GM21515 (cell line): ENCODE measurements at regions not wholly inside any gene's neighbourhood (a gene's known extent, or its start where the extent isn't known, plus 50 kb on each side); places are given as distances from the start of the nearest gene placed in this dataset.

Source experiments
- ATAC-seq: cut with Tn5 transposase; IDR thresholded peaks from one replicate; pipeline ENCODE4 v1.9.1; 2021; ENCODE audit not compliant: unreplicated experiment

DNA sequence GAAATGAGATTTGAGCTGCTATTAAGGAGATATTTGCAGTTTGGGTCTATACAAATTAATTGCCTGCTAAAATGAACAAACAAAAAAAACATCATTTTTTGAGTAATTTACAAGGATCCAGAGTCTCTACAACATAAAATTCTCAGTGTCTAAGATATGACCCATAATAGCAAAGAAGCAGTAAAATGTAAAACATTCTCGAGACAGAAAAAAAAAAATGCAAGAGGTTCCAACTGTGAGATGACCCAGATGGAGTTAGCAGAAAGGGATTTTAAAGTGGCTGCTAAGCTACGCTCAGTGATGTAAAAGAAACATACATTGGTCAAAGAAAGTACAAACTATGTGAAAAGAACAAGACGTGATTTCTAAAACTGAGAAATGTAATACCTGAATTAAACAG is 471.0 kb downstream of the SH2D4B start:
- no peak for ATAC-seq

DNA sequence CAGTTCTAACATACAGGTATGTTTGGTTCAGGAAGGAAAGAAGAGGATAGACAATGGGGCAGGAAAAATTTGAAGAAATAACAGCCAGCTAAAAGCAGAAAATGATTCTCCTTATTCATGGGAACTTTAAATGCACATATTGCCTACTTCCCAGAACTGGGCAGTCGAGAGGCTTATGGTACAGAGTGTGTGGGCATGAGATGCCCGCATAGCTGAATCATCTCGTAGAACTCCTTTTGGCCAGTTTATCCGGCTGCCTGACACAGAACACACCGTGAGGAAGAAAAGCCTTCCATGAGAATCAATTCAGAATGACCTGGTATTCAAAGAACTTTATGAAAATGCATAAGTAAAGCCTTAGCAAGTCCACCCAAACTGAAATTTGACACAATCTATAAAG is 471.6 kb downstream of the SH2D4B start:
- ATAC-seq: no peak

DNA sequence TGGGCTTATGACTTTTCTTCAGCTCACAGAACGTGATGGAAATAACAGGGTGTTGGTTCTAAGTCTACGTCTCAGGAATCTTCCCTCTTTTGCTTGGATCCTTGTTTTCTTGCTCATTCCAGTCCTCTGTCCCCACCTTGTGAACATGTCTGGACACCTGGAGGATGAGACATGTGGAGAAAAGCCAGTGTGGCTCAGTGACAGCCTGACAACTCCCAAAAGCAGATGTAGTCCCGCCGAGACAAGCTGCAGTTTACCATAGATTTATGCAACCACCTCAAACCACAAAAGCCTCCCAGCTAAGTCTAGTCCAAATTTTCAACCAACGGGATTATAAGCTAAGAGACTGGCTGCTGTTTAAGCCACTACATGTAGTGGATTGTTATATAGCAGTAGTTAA is 476.1 kb downstream of the SH2D4B start:
- no peak for ATAC-seq

DNA sequence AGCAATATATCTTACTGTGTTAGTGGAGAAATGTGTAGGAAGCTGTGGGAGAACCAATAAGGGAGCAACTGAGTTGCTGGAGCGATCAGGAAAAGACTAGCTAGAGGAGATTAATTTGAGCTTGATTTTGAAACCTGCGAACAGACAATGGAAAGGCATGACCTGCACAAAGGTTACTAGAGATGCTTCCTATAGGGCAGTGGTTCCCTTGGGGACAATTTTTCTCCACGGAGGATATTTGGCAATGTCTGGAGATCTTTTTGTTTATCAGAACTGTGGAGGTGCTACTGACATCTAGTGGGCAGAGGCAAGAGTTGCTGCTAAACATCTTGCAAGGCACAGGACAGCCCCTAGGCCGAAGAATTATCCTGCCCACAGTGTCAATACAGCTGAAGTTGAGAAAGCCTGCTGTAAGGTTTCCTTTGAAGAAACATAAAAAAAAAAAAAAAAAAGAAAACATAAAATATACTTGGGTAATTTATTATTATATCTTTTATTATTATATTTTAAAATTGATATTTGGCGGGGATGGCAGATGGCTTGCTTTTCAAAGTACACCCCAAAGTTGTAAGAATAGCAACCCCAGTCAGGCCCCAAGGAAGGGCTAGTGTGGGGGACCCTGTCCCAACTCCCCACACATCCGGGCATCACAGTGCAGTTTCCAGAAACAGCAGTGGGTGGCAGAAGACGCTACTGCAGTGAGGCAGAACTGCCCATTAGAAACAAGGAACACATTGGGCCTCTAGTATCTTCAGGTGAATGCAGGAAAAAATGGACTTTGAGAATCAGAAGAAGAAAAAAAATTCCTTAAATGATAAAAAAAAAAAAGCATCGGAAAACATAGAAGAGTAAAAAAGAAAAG is 481.6 kb downstream of the SH2D4B start:
- peak; percentile 83 for ATAC-seq

DNA sequence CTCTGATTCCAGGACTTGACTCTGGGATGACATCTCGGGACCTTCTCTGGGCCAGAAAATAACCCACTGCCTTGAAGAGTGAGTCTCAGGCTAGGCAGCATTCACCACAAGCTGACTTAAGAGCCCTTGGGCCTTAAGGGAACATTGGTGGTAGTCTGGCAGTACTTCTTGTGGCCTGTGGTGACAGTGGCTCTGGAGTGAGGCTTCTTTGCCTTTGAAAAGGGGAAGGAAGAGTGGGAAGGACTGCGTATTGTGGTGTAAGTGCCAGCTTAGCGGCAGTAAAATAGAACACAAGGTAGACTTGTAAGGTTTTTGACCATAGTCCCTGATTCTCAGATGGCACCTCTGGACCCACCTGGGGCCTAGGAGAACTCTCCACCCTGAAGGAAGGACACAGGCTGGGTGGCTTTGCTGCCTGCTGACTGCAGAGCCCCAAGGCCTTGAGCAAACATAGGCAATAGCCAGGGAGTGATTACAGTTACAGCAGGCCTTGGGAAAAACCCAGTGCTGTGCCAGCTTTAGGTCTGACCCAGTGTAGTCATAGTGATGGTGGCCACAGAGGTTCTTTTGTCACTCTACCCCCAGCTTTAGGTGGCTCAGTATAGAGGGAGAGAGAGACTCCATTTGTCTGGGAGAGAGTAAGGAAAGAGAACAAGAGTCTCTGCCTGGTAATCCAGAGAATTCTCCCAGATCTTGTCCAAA is 483.9 kb downstream of the SH2D4B start:
- ATAC-seq: no peak

DNA sequence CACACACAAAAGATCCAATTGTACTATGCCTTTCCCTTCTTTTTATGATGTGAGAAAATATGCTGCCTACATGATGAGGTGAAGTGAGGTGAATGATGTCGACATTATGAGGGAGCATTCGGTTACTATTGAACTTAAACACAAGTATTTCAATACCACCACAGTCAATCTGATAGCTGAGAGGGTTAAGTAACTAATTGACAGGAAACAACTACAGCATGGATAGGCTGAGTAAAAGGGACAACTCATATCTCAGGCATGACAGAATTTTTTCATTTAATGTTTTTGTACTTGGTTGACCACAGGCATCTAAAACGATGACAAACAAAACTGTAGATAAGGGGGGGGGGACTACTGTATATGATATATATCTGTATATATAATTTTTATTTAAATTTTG is 488.9 kb downstream of the SH2D4B start:
- ATAC-seq: no peak

DNA sequence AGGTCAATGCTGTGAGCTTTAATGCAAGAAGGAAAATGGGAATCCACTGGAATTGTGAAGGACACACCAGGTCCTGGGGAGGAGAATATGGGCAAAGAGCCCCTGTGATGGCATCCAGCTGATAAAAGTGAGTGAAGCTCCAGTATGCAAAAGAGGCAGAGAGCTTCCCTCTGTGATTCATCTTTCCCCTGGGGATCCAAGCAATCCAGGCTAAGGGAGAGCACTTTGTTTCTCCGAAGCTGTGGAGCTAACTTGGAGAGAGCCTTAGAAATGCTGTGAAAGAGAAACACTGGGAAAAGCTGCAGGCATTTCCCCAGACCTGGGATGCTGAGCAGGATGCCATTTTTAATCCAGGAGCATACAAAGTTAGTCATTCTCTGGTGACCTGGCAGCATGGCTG is 489.5 kb downstream of the SH2D4B start:
- no peak for ATAC-seq

DNA sequence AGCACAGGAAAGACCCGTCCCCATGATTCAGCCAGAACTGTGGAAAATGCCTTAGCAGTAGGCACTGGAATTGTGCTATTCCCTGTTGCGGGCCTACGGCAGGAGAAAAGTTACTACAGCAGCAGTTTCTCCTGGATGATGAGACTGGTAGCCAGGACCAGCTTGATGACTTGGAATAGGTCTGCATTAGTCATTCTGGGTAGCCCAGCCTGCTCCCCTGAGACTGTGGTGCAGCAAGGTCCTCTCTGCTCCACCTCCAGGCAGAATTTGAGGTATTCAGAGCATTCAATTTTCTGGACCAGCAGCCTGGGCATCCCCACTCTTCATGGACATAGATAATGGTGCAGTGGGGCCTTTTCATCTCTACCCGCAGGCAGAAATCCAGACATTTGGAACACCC is 490.0 kb downstream of the SH2D4B start:
- no peak for ATAC-seq

DNA sequence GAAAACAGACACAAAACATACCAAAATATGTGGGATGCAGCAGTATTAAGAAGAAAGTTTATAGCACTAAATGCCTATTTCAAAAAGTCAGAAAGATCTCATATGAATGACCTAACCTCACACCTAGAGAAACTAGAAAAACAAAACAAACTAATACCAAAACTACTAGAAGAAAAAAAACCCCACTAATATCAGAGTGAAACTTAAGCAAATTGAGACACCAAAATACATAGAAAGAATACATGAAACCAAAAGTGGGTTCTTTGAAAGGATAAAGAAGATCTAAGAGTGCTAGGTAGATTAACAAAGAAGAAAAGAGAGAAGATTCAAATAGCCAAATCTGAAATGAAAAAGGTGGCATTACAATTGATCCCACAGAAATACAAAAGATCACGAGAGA is 494.1 kb downstream of the SH2D4B start:
- ATAC-seq: peak; percentile 77

DNA sequence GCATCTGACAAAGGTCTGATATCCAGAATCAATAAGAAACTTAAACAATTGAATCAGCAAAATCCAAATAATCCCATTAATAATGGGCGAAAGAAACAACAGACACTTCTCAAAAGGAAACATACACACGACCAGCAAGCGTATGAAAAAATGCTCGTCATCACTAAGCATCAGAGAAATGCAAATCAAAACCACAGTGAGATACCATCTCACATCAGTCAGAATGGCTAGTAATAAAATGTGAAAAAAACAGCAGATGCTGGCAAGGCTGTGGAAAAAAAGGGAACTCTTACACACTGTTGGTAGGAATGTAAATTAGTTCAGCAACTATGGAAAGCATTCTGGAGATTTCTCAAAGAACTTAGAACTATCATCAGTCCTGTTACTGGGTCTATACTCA is 496.7 kb downstream of the SH2D4B start:
- no peak for ATAC-seq

DNA sequence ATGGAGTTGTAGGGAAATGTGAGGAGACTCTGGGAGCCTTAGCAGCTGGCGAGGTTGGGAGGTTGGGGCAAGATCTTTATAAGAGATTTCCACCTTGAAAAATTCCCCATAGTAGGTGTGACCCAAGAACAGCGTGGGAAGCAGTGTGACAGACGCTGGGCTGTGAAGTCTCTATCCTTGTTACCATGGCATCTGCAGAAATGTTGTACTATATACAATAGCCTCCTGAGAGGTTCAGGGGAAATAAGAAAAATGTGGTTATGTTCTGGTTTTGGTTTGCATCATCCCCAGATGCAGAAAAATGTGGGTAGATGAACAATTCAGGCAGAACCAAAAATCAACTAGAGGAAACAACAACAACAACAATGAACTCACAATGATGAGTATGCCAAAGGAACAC is 498.6 kb downstream of the SH2D4B start:
- peak; percentile 87 for ATAC-seq

DNA sequence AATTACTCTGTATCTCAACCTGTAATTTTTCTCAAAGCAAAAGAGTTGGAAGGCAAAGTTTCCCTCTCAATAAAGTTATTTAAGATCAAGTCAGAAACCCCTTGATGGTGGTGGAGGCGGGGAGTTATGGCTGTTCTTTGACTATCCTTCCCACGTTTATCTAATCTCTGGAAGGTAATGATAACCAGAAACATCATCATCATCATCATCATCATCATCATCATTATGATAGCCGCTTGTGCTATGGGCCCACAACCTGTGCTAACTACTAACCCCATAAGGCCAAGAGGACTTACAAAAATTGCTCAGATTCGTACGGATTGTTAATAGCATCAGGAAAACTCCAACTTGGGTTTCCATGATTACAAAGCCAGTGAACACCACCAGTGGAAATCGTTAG is 502.3 kb downstream of the SH2D4B start:
- ATAC-seq: no peak

DNA sequence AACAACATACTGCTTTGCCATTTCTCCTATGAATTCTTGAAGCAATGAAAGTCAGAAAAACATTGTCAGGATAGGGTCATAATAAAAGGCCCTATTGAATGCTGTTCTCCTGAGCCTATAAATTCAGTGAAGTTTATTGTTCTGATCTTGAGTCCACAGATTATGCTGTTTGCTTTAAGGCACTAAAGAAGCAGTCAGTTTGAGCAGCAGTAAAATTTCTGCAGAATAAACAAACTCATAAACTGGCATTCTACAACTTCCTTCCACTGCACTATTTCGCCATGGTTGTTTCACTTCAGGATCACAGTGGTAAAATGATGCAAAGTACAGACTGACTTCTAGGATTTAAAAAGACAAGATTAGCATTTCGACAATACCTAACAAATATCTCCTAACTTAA is 503.2 kb downstream of the SH2D4B start:
- ATAC-seq: no peak

DNA sequence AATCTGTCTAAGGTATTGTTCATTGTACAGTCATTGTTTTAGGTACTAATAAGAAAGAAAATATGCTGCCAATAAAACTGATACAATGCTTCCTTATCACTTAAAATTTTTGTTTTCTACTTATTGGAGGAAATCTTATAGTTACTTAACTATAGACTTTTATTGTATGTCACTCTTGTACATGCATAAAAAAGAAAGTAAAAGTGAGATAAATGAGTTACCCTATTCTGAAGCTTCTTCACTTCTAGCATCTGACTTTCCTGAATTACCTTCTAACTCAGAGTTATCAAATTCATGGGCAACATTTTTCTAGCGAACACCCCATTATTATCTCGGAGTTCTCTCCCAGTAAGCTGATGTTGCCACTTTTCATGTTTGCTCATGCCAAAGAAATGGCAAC is 504.9 kb downstream of the SH2D4B start:
- ATAC-seq: no peak

DNA sequence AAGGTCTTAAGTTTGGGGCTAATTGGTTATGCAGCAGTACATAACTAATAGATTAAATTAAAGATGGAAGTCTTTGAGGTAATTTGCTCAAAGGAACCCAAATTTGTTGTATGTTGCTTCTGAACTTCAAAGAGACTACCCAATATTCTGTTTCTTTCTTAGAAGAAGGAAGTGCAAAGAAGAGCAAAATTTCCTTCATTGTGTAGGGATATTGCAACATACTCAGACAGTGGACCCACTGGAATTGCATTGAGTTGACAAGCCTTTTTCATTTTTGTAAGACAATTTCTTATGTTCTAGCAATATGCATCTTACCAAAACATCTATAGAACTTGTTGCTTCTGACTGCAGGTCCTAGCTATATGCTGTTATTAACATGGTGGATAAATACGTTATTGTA is 527.8 kb downstream of the SH2D4B start:
- ATAC-seq: no peak

DNA sequence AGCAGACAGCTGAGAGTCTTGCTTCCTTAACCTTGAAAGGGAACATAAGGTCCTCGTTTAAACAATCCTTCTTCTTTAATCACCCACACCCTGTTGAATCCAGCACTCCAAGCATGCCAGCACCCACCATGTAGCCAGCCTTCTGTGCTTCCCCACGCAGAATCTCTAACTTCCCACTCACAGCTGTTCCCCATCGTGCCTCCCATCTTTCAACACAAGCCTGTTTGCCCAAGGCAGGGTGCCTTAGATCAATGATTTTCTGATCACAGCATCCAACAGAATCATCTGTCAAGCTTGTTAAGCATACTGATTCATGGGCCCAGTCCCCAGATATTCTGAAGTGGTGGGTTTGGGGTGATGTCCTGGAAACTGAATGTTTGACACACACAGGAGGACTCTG is 530.8 kb downstream of the SH2D4B start:
- ATAC-seq: no peak

DNA sequence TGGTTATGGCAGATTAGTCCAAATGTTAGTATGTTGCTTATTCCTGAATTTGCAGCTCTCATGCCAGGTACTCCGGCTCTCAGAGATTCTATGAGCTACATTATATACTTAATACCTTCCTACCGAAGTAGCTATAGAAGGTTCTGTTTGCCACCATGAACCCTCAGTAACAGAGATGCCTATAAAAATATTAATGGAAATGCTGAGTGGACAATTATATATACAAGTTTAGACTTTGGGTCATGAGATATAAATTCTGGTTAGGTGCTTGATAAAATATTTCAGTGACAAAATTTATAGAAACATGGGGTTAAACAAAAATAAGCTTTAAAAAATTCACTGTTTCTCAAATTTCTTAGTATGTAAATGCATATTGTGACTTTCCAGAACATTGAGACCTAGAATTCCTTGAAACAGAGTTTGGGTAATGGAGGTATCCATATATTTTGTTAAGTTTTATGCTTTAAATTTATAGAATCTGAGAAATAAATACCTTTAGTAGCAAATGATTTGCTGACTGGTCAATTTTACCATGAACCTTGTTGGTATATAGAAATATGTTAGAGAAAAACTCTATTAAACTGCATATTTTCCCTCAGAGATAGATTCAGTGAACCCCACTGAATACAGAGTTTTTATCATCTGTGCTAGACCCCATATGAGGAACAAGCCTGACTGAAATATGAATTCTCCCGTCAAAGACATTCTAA is 533.5 kb downstream of the SH2D4B start:
- no peak for ATAC-seq

DNA sequence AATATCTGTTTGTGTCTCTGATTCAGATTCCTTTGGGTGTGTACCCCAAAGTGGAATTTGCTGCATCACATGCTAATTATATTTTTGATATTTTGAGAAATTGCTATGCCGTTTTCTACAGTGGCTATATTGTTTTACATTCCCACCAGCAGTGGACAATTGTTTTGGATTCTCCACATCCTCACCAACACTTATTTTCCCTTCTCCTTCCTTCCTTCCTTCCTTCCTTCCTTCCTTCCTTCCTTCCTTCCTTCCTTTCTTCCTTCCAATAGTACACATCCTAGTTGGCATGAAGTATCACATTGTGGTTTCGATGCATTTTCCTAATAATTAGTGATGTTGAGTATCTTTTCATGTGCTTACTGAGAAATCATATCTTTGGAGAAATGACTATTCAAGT is 535.5 kb downstream of the SH2D4B start:
- ATAC-seq: no peak

DNA sequence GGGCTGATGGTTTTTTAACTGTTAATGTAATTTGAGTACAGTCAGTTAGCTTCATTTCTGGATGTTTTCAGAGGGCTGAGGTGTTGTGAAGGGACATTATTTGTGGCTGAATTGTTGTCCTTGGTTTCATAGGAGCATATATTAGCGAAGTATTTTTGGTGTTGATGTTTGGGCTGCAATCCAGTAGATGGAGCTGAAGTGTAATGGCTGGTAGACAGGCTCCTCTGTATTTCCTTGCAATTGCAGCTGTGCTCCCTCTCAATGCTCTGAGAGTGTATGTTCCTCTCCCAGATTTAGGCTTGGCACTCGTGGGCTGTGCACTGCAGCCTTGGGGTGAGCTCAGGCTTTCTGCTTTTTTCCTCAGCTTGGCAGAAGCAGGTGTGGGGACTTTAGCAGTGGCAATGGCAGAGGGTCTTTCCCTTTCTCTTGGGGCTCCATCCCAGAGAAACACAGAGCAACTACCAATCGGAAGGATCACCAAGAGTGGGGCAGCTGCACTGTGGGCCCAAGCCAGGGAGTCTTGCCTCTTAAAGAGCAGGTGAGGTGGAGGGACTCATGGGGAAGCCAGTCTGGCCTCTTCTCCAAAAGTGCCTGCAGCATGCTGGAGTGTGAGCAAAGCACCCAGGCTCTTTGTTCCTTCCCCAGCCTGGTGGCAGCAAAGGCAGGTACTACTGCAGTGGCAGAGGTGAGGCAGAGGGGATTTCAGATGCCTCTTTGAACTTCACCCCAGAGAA is 544.4 kb downstream of the SH2D4B start:
- no peak for ATAC-seq

DNA sequence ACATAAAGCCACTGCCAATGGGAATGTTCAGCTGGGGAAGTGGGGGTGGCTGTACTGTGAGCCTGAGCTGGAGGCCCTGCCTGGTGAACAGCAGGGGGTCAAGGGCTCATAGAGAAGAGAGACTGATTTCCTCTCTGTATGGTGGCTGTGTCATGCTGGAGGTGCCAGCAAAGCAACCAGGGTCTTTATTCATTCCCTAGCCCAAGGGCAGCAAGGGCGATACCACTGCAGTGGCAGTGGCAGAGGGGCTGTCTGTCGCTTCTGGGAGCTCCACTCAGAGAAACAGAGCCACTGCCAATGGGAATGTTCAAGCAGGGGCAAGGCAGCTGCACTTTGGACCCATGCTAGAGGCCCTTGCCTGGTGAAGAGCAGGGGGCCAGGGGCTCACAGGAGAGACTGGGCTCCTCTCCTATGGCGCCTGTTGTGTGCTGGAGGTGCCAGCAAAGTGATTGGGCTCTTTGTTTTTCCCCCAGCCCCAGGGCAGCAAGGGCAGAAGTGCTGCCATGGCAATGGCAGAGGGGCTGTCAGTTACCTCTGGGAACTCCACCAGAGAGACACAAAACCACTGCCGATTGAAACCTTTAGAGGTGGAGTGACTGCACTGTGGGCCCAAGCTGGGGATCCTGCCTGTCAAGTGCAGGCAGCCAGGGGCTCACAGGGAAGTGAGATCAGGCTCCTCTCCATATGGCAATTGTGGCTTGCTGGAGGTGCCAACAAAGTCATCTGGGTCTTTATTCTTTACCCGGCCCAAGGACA is 545.1 kb downstream of the SH2D4B start:
- ATAC-seq: no peak

DNA sequence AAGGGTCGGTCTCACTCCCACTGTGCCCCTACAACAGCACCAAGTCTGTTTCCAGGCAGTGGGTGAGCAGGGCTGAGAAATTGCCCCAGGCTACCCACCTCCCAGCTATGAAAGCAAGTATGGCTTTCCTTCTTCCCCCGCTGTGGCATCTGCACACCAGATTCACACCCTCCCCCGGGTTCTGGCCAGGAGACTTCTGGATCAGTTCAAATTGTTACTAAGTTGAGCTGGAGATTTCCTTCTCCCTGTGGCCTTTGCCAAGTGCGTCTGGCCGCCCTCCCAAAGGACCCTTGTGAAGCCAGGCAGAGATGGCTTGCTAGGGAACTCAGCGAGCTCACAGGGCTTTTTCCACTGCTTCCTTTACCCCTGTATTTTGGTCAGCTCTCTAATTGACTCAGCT is 555.4 kb downstream of the SH2D4B start:
- no peak for ATAC-seq
